T1000 (cell line): ENCODE measurements at regions not wholly inside any gene's neighbourhood (a gene's known extent, or its start where the extent isn't known, plus 50 kb on each side); places are given as distances from the start of the nearest gene placed in this dataset.
"Not testable (repeated sequence)": the region's sequence is repeated elsewhere in the genome, so short reads cannot be mapped to it uniquely, and the experiment has no call there.

Experiments
- DNase-seq: peaks from one replicate; lab custom pipeline; 2025; ENCODE audit warnings: mixed read lengths; lab: John Stamatoyannopoulos, UW

DNA sequence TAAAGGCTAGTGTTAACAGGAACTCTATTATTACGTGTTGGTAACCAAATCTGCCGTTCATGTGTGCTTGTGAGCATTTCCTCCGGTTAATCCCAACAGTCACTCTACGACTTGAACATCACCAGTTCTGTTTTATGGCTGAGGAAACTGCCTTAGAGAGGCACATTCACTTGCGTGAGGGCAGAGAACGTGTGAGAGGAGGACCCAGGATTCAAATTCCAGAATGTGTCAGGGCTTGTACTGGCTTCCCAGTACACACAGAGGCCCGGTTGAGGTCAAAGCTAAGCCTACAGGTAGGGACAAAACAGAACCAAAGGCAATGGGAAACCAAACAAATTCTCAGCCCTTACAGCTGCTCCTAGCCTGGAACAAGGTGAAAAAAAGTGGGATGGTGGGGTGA is 66.9 kb upstream of the TENM4 start:
- DNase-seq: no peak

GRCh38 chr11:79506734-79507344 is 66.0 kb upstream of the TENM4 start:
- no peak for DNase-seq

DNA sequence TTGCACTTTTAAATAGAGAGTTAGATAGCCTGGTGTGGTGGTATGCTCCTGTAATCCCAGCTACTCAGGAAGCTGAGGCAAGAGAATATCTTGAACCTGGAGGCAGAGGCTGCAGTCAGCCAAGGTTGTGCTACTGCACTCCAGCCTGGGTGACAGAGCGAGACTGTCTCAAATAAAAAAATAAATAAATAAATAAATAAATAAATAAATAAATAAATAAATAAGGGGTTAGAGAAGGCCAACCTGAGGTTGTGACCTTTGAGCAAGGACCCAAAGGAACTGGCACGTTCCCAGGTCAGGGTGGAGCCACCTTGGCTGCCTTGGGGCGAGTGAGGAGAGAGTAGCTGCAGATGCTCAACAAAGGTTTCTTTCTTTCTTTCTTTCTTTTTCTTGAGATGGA is 65.3 kb upstream of the TENM4 start:
- no peak for DNase-seq

- DNase-seq: no peak
Measured at GRCh38 chr11:79503028-79503427, 62.2 kb upstream of the TENM4 start.

GRCh38 chr11:79501707-79502106 is 60.9 kb upstream of the TENM4 start:
- no peak for DNase-seq

GRCh38 chr11:79499929-79500328 is 59.1 kb upstream of the TENM4 start:
- DNase-seq: not testable (repeated sequence)

DNA sequence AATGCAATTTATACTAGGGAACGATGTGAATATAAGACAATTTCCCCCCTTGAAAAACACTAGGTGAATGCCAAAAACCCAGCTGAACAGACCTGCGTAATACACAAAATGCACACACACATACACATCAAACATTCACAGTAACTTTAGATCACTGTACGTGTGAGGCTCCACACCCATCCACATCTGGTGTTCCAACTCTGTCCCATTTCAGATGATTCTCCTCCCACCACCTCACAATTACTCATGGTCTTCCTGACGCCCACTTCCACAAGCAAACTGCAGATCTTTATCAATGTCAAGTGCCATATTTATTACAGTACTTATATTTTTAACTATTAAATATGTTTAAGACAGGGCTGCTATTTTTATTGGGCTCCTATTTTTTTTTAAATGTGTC is 57.8 kb upstream of the TENM4 start:
- DNase-seq: no peak

GRCh38 chr11:79493555-79494171 is 52.8 kb upstream of the TENM4 start:
- DNase-seq: peak; percentile 25

DNA sequence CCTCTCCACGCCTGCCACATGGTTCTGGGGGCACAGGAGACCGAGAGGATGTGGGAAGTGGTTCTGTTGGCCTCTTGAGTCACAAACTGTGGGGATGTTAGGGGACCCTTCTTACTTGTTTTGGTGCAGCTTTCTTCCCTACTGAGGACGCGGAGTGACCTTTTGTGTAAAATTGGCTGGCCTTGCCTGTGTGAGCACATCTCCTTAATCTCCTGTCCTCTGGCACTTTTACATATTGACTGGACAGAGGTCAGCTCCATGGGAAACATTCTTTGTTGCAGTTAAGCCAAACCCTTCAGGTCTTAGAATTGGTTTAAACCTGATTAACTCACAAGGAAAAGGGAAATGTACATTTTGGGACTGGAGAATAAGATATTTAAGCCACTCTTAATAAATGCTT is 51.2 kb upstream of the TENM4 start:
- DNase-seq: no peak
